Renal pelvis (tissue), 1 donor: ENCODE measurements at regions not wholly inside any gene's neighbourhood (a gene's known extent, or its start where the extent isn't known, plus 50 kb on each side); places are given as distances from the start of the nearest gene placed in this dataset.
"Not testable (repeated sequence)": the region's sequence is repeated elsewhere in the genome, so short reads cannot be mapped to it uniquely, and the experiment has no call there.

Source experiments
- DNase-seq: peaks from one replicate; pipeline ENCODE4 v3.0.0-alpha.2; 2013

- no peak for DNase-seq
Measured at GRCh38 chr9:113705306-113705927, 170.7 kb upstream of the ZNF618 start.

- no peak for DNase-seq
Measured at GRCh38 chr9:113705928-113706519, 170.1 kb upstream of the ZNF618 start.

GRCh38 chr9:113707953-113708695, 168.0 kb upstream of the ZNF618 start:
- no peak for DNase-seq

GRCh38 chr9:113708821-113709713, 167.0 kb upstream of the ZNF618 start:
- no peak for DNase-seq

- no peak for DNase-seq
Measured at GRCh38 chr9:113709721-113710120, 166.4 kb upstream of the ZNF618 start.

GRCh38 chr9:113711251-113711650, 164.9 kb upstream of the ZNF618 start:
- no peak for DNase-seq

GRCh38 chr9:113712053-113712452, 164.1 kb upstream of the ZNF618 start:
- no peak for DNase-seq

- DNase-seq, result no peak
Measured at GRCh38 chr9:113715086-113715485, 161.0 kb upstream of the ZNF618 start.

GRCh38 chr9:113719919-113720318, 156.2 kb upstream of the ZNF618 start:
- DNase-seq, result no peak

GRCh38 chr9:113720495-113720894, 155.6 kb upstream of the ZNF618 start:
- no peak for DNase-seq

- DNase-seq, result no peak
Measured at GRCh38 chr9:113721856-113722255, 154.3 kb upstream of the ZNF618 start.

- no peak for DNase-seq
Measured at GRCh38 chr9:113724202-113724601, 151.9 kb upstream of the ZNF618 start.

- no peak for DNase-seq
Measured at GRCh38 chr9:113728989-113729388, 147.1 kb upstream of the ZNF618 start.

- DNase-seq, result no peak
Measured at GRCh38 chr9:113734826-113735225, 141.3 kb upstream of the ZNF618 start.

GRCh38 chr9:113737517-113738271, 138.4 kb upstream of the ZNF618 start:
- DNase-seq, result peak; percentile 67

- DNase-seq, result no peak
Measured at GRCh38 chr9:113738496-113738892, 137.6 kb upstream of the ZNF618 start.

- no peak for DNase-seq
Measured at GRCh38 chr9:113738893-113739604, 137.1 kb upstream of the ZNF618 start.

GRCh38 chr9:113739605-113740507, 136.3 kb upstream of the ZNF618 start:
- DNase-seq, result not testable (repeated sequence)
